ENCODE measurements at regions not wholly inside any gene's neighbourhood (a gene's known extent, or its start where the extent isn't known, plus 50 kb on each side); places are given as distances from the start of the nearest gene placed in this dataset.
A peak's percentile ranks its signal among the peaks of the same experiment; 100 is the strongest.
"Not testable (repeated sequence)": the region's sequence is repeated elsewhere in the genome, so short reads cannot be mapped to it uniquely, and the experiment has no call there.

- intact Hi-C loops (cut with DNase I): no loop called here
- peak in 1 of 42 donors; percentile 22 for DNase-seq
Measured at GRCh38 chr15:26023231-26023630, 160.1 kb upstream of the ATP10A start.

- peak in 1 of 42 donors; percentile 32 for DNase-seq
Measured at GRCh38 chr15:26020871-26021270, 157.7 kb upstream of the ATP10A start.

GRCh38 chr15:26017665-26018064 is 154.5 kb upstream of the ATP10A start:
- DNase-seq: no peak

More at GRCh38 chr15:26020871-26021270, 157.7 kb upstream of the ATP10A start:
- intact Hi-C loops (cut with DNase I): no loop called here

GRCh38 chr15:26015516-26016075 is 152.5 kb upstream of the ATP10A start:
- DNase-seq: no peak
- intact Hi-C loops (cut with DNase I): no loop called here

More at GRCh38 chr15:26017665-26018064, 154.5 kb upstream of the ATP10A start:
- intact Hi-C loops (cut with DNase I): no loop called here

GRCh38 chr15:26013981-26014380 is 150.9 kb upstream of the ATP10A start:
- DNase-seq: no peak
- intact Hi-C loops (cut with DNase I): no loop called here

GRCh38 chr15:26011916-26012315 is 148.8 kb upstream of the ATP10A start:
- intact Hi-C loops (cut with DNase I): no loop called here
- peak in 1 of 42 donors; percentile 16 for DNase-seq

GRCh38 chr15:26007151-26007550 is 144.0 kb upstream of the ATP10A start:
- intact Hi-C loops (cut with DNase I): no loop called here
- peak in 2 of 42 donors; percentile 4 to 35 for DNase-seq

GRCh38 chr15:26001201-26001600 is 138.1 kb upstream of the ATP10A start:
- peak in 1 of 42 donors; percentile 22 for DNase-seq
- intact Hi-C loops (cut with DNase I): no loop called here

- DNase-seq: no peak
- intact Hi-C loops (cut with DNase I): no loop called here
Measured at GRCh38 chr15:25993506-25993905, 130.4 kb upstream of the ATP10A start.

- intact Hi-C loops (cut with DNase I): no loop called here
- peak in 26 of 42 donors; percentile 4 to 74 (median 37) for DNase-seq
Measured at GRCh38 chr15:25990220-25990619, 127.1 kb upstream of the ATP10A start.

- intact Hi-C loops (cut with DNase I): no loop called here
- DNase-seq: no peak
Measured at GRCh38 chr15:25989327-25989726, 126.2 kb upstream of the ATP10A start.

GRCh38 chr15:25988716-25989115 is 125.6 kb upstream of the ATP10A start:
- DNase-seq; intact Hi-C loops (cut with DNase I): not testable (repeated sequence)

GRCh38 chr15:25987638-25988037 is 124.5 kb upstream of the ATP10A start:
- intact Hi-C loops (cut with DNase I): no loop called here
- DNase-seq: peak in 32 of 42 donors; percentile 3 to 81 (median 30)

GRCh38 chr15:25985165-25985564 is 122.0 kb upstream of the ATP10A start:
- DNase-seq: no peak
- intact Hi-C loops (cut with DNase I): no loop called here

- DNase-seq: no peak
- intact Hi-C loops (cut with DNase I): no loop called here
Measured at GRCh38 chr15:25982736-25983135, 119.6 kb upstream of the ATP10A start.

GRCh38 chr15:25981114-25981513 is 118.0 kb upstream of the ATP10A start:
- no peak for DNase-seq
- intact Hi-C loops (cut with DNase I): no loop called here

- peak in 1 of 42 donors; percentile 29 for DNase-seq
- intact Hi-C loops (cut with DNase I): no loop called here
Measured at GRCh38 chr15:25972141-25972675, 109.1 kb upstream of the ATP10A start.

- no peak for DNase-seq
- intact Hi-C loops (cut with DNase I): no loop called here
Measured at GRCh38 chr15:25971053-25971452, 107.9 kb upstream of the ATP10A start.

GRCh38 chr15:25969886-25970285 is 106.8 kb upstream of the ATP10A start:
- no peak for DNase-seq
- intact Hi-C loops (cut with DNase I): no loop called here

GRCh38 chr15:25967116-25967515 is 104.0 kb upstream of the ATP10A start:
- no peak for DNase-seq

GRCh38 chr15:25965326-25965725 is 102.2 kb upstream of the ATP10A start:
- intact Hi-C loops (cut with DNase I): no loop called here
- DNase-seq: peak in 41 of 42 donors; percentile 21 to 90 (median 65)

More at GRCh38 chr15:25967116-25967515, 104.0 kb upstream of the ATP10A start:
- intact Hi-C loops (cut with DNase I): no loop called here
